ENCODE measurements at regions not wholly inside any gene's neighbourhood (a gene's known extent, or its start where the extent isn't known, plus 50 kb on each side); places are given as distances from the start of the nearest gene placed in this dataset.

- DNase-seq (ENCODE audit: extremely low read depth in 1 of 11, low read depth in 9 of 11, low spot score in 4 of 11): no peak
Measured at GRCh38 chr14:78070344-78070743, 99.8 kb upstream of the NRXN3 start.

GRCh38 chr14:78071016-78071549, 99.1 kb upstream of the NRXN3 start:
- DNase-seq (ENCODE audit: extremely low read depth in 1 of 11, low read depth in 9 of 11, low spot score in 4 of 11): no peak

GRCh38 chr14:78073028-78073427, 97.1 kb upstream of the NRXN3 start:
- no peak for DNase-seq (ENCODE audit: extremely low read depth in 1 of 11, low read depth in 9 of 11, low spot score in 4 of 11)

GRCh38 chr14:78074561-78074960, 95.6 kb upstream of the NRXN3 start:
- DNase-seq (ENCODE audit: extremely low read depth in 1 of 11, low read depth in 9 of 11, low spot score in 4 of 11): no peak

DNA sequence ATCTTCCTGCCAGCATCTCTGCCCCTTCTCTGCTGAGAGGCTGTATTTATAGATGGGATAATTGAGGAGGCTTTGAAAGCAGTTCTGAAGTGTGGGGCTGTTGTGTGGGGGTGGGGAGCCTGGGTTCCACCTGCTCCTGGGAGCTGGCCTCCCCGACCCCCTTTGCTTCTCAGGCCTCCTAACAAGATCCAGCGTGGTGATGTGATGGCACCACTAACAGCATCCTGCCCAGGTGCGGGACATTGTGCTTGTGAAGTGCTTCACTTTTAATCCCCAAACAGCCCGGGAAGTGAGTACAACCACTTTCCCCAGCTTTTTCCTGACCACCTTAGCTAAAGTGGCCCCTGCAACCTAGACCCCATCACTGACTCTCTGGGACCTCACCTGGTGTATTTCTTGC, 95.1 kb upstream of the NRXN3 start:
- no peak for DNase-seq (ENCODE audit: extremely low read depth in 1 of 11, low read depth in 9 of 11, low spot score in 4 of 11)

DNA sequence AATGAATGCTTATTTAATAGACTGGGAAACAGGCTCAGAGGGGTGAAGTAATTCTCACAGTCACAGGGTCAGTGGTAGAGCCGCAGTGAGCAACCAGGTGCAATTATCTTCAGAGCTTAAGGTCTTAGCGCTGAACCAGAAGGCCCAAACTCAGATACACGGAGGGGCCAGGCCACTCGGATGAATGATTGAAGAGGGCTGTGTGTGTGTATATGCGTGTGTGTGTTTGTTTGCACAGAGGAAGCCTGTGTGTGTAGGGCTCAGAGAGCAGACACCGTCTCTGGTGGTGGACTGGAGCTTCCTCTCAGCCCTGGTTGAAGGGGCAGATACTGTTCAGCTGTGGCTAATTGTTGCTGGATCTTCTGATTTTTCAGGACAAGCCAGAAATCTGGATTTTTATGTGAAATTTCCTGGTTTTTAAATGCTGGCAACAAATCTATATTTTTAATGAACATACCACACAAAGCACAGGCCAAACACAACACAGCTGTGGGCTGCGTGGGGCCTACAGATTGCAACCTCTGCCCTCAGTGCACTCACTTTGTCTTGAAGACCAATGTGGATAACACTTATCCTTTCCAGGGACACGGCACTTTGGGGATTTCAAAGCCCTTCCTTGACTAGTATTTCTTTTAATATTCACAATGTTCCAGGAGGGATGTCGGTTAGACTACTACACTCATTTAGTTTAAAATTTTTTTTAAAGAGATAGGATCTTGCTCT, 94.5 kb upstream of the NRXN3 start:
- DNase-seq (ENCODE audit: extremely low read depth in 1 of 11, low read depth in 9 of 11, low spot score in 4 of 11): no peak

DNA sequence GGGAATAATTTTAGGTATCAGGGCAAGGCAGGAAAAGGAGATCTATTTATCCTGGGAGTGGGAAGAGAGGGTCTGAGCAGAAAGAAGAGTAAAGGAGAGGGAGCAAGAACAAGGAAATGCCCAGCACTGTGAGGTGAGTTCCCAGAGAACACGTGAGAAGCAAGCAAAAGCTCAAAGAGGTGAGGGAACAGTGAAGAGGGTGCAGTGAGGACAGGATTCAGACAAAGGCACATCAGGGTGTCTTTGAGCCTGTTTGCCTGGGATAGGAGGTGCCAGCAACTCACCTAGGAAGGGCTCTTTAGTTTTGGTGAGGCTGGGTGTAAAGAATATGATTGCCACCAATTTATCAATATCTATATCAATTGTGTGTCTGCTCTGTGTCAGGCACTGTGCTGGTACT, 88.9 kb upstream of the NRXN3 start:
- DNase-seq (ENCODE audit: extremely low read depth in 1 of 11, low read depth in 9 of 11, low spot score in 4 of 11): no peak

- DNase-seq (ENCODE audit: extremely low read depth in 1 of 11, low read depth in 9 of 11, low spot score in 4 of 11): no peak
Measured at GRCh38 chr14:78083837-78084236, 86.3 kb upstream of the NRXN3 start.

- DNase-seq (ENCODE audit: extremely low read depth in 1 of 11, low read depth in 9 of 11, low spot score in 4 of 11): no peak
Measured at GRCh38 chr14:78086342-78086741, 83.8 kb upstream of the NRXN3 start.

DNA sequence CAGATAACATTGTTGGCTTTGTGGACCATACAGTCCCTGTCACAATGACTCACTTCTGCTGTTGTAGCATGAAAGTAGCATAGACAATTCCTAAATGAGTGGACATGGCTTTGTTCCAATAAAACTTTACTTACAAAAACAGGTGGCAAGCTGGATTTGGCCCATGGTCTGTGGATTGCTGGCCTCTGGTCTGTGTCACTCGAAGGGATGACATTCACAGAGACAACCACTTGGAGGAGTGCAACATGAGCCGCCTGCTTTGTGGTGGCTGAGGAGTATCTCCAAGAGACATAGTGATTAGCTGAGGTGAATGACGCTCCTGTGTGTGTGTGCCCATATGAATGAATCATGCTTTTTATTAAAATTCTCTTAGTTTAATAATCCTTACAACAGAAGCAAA, 81.3 kb upstream of the NRXN3 start:
- DNase-seq (ENCODE audit: extremely low read depth in 1 of 11, low read depth in 9 of 11, low spot score in 4 of 11): no peak

- no peak for DNase-seq (ENCODE audit: extremely low read depth in 1 of 11, low read depth in 9 of 11, low spot score in 4 of 11)
Measured at GRCh38 chr14:78090864-78091263, 79.3 kb upstream of the NRXN3 start.

DNA sequence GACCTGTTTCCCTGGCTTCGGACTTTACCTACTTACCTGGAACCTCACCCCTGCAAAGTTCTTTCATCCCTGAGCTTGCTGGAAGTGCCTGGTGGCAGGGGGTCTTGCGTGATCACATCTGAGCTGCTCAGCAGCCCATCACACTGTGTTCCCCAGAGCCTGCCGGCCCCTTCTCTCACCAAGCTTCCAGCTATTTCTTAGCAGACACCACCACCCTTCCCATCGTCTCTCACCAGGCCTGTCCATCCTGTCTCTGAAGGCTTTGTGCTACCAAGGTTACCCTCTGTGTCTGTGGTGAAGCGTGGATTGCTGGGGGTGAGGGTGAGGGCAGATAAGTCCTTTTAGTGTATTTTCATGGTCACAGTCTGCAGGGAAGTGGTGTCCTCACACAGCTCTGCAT, 78.8 kb upstream of the NRXN3 start:
- DNase-seq (ENCODE audit: extremely low read depth in 1 of 11, low read depth in 9 of 11, low spot score in 4 of 11): no peak

DNA sequence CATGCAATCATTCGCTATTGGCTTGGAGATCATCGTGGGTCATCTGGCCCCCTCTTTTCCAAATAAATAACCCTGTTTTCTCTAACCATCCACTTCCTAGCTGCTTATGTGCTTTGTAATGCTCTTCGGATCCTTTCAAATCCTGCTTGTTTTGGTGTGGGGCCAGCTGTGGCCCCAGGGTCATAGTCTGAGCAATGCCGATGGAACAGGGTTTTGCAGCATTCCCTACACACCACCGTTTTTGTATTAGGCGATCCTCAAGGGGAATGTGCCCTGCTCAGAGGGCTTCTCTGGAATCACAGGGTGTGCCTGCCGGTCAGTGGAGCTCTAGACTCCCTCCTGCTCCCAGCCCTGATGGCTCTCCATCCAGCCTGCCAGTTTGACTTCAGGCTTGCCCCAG, 78.1 kb upstream of the NRXN3 start:
- DNase-seq (ENCODE audit: extremely low read depth in 1 of 11, low read depth in 9 of 11, low spot score in 4 of 11): no peak

- DNase-seq (ENCODE audit: extremely low read depth in 1 of 11, low read depth in 9 of 11, low spot score in 4 of 11): no peak
Measured at GRCh38 chr14:78103271-78103670, 66.9 kb upstream of the NRXN3 start.

- DNase-seq (ENCODE audit: extremely low read depth in 1 of 11, low read depth in 9 of 11, low spot score in 4 of 11): no peak
Measured at GRCh38 chr14:78104160-78104559, 66.0 kb upstream of the NRXN3 start.

DNA sequence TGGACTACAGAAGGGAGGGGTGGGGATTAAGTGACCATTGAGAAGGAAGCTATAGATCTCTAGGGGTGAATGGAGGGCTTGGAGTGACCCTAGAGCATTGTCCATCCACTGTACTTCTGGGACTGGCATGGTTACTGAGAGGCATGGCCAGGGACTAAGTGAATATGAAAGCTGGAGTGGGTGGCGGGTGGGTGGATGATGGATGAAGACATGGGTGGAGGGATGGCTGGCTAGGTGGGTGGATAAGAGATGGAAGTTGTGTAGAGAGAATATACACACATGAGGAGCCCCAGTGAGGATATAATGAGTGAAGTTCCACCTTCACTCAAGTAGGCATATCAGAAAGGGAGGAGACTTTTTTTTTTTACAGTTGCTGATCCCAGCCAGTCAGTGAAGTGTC, 65.5 kb upstream of the NRXN3 start:
- DNase-seq (ENCODE audit: extremely low read depth in 1 of 11, low read depth in 9 of 11, low spot score in 4 of 11): no peak

DNA sequence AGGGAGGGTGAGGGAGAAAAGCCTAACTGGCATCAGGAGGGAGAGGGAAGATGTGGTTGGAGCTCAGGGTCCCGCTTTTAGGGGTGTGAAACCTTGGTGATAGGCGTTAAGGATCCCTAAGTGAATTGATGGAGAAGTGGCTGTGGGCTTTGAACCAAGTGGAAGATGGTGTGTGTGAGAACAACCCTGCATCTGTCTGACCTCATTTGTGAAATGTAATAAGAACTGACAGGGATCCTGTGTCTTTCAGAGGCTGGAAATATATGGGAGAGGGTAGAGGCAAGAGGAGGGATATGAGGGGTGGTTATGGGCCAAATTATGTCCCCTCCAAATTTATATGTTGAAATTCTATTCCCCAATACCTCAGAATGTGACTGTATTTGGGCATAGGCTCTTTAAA, 63.8 kb upstream of the NRXN3 start:
- DNase-seq (ENCODE audit: extremely low read depth in 1 of 11, low read depth in 9 of 11, low spot score in 4 of 11): no peak

GRCh38 chr14:78107166-78107565, 63.0 kb upstream of the NRXN3 start:
- DNase-seq (ENCODE audit: extremely low read depth in 1 of 11, low read depth in 9 of 11, low spot score in 4 of 11): no peak

DNA sequence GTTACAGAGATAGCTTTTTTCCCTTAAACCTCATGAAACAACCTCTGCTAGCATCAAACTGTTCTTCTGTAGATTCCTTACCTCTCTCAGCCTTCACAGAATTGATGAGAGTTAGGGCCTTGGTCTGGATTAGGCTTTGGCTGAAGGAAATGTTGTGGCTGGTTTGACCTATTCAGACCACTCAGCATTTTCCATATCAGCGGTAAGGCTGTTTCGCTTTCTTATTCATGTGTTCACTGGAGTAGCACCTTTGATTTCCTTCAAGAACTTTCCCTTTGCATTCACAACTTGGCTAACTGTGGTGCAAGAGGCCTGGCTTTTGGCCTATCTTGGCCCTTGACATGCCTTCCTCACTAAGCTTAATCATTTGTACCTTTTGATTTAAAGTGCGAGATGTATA, 50.7 kb upstream of the NRXN3 start:
- DNase-seq (ENCODE audit: extremely low read depth in 1 of 11, low read depth in 9 of 11, low spot score in 4 of 11): no peak
